ENCODE measurements at regions not wholly inside any gene's neighbourhood (a gene's known extent, or its start where the extent isn't known, plus 50 kb on each side); places are given as distances from the start of the nearest gene placed in this dataset.
"Not testable (repeated sequence)": the region's sequence is repeated elsewhere in the genome, so short reads cannot be mapped to it uniquely, and the experiment has no call there.

DNA sequence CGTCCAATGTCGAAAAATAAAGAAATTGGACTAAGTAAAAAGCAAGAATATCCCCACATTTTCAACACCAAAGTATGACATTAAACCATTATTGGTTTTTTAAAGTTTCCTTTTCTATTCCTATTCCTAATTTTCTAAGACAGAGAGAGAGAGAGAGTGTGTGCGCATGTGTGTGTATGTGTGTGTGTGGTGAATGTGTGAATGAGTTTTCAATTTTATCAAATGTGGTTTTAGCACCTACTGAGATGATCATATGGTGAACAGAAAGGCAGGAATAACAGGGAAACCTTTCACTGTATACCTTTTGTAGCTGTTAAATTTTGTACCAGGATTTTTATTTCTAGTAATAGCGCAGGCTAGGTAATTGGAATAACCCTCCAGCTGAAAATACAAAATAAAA is 80.4 kb upstream of the RAP1B start:
- DNase-seq (ENCODE audit: extremely low read depth in 1 of 11, low read depth in 9 of 11, low spot score in 4 of 11): no peak

DNA sequence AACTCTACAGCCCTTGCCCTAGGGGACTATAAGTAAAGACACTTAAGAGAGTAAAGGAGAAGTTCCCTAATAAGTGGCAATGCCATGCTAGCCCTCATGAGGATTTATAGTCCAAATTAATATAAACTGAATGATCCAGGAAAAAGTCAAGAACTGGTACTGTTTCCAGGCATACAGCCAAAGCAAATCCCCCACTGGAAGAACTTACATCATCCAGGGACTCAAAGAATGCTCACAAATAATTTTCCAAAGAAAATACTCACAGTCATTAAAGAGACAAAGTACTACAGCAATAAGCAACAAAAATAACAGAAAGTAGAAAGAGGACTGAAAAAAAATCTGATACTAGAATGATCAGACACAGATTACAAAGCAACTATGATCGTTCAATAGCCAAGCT is 79.7 kb upstream of the RAP1B start:
- no peak for DNase-seq (ENCODE audit: extremely low read depth in 1 of 11, low read depth in 9 of 11, low spot score in 4 of 11)

DNA sequence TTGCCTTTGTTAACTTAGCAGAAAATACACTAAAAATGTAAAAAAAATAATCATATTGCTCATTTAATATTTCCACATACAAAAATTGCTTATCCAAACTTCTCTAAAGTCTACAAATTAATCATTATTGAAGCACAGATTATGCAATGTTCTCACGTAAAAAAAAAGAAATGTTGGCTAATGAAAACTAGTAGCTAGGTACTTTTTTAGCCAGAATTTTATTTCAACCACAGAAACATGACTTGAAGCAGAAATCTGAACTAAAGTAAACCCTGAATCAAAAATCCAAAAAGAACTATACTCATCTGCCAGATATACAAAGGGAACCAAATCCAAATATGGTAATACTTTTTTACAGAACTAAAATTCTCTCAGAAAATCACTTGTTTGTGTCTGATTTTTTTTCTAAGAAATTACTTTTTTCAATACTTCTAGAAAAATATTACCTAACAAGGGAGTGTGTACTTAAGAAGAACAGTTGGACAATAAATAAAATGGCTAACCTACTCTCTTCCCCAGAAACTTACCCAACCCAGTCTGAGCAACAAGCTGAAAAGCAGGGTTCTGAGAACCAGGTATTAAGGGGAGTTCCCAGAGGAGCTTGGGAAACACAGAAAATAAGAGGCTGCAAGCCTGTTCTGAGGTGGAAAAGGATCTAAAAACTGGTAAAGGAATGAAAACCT is 78.4 kb upstream of the RAP1B start:
- no peak for DNase-seq (ENCODE audit: extremely low read depth in 1 of 11, low read depth in 9 of 11, low spot score in 4 of 11)

DNA sequence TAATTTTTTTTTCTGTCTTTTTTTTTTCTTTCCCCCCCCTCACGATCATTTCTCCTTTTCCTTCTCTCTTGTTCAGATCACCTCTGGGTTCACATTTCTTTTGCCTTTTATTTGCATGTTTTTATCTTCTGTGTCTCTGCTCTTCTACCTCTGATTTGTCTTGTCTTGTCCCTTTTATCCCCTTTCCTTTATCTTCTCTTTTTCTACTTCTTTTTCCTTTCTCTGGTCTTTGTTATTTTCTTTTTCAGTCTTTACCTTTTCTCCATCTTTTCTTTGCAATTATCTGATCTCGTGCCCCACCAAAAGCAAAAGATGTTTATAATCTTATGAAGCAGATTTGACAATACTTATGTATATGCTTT is 77.8 kb upstream of the RAP1B start:
- no peak for DNase-seq (ENCODE audit: extremely low read depth in 1 of 11, low read depth in 9 of 11, low spot score in 4 of 11)

DNA sequence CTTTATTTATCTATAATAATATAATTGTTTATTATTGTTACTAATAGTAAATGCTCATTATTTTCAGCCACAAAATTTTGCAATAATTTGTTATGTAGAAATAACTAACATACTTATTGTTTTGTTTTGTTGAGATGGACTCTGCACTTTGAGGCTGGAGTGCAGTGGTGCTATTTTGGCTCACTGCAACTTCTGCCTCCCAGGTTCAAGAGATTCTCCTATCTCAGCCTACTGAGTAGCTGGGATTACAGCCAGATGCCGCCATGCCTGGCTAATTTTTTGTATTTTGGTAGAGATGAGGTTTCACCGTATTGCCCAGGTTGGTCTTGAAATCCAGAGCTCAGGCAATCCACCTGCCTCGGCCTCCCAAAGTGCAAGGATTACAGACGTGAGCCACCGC is 76.6 kb upstream of the RAP1B start:
- DNase-seq (ENCODE audit: extremely low read depth in 1 of 11, low read depth in 9 of 11, low spot score in 4 of 11): no peak

DNA sequence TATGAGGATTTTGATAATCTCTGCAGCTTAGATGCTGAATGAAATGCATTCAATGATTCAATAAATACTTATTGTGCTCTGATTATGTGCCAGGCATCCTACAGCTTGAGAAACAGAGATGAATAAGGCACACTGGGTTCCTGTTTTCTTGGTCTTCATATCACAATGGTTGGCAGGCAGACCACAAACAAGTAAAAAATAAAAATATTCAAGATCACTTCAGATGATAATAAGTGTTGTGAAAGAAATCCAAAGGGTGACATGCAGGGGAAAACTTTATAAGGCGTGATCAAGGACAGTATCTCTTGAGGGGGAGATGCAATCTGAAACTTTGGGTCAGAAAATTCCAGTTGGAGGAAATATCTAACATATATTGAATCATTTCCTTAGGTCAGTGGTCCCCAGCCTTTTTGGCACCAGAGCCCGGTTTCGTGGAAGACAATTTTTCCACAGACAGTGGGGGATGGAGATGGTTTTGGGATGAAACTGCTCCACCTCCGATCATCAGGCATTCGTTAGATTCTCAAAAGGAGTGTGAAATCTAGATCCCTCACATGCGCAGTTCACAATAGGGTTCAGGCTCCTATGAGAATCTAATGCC is 73.7 kb upstream of the RAP1B start:
- DNase-seq (ENCODE audit: extremely low read depth in 1 of 11, low read depth in 9 of 11, low spot score in 4 of 11): no peak

DNA sequence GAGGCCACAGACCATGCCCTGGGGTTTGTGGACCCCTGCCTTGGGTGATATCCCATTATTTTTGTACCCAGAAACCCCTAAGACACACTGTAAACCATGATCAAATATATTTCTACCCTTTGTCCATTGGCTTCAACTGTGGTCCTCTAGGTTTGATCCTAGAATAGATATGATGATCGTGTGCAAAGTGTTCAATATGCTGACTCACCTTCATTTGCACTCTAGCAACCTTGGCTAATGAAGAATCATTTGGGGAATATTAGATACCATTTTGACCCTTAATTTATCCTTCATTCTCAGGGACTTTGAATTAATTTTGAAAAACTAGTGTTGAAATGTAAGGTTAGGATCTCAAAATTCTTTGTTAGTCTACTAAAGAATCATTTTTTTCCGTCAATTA is 73.1 kb upstream of the RAP1B start:
- DNase-seq (ENCODE audit: extremely low read depth in 1 of 11, low read depth in 9 of 11, low spot score in 4 of 11): no peak

DNA sequence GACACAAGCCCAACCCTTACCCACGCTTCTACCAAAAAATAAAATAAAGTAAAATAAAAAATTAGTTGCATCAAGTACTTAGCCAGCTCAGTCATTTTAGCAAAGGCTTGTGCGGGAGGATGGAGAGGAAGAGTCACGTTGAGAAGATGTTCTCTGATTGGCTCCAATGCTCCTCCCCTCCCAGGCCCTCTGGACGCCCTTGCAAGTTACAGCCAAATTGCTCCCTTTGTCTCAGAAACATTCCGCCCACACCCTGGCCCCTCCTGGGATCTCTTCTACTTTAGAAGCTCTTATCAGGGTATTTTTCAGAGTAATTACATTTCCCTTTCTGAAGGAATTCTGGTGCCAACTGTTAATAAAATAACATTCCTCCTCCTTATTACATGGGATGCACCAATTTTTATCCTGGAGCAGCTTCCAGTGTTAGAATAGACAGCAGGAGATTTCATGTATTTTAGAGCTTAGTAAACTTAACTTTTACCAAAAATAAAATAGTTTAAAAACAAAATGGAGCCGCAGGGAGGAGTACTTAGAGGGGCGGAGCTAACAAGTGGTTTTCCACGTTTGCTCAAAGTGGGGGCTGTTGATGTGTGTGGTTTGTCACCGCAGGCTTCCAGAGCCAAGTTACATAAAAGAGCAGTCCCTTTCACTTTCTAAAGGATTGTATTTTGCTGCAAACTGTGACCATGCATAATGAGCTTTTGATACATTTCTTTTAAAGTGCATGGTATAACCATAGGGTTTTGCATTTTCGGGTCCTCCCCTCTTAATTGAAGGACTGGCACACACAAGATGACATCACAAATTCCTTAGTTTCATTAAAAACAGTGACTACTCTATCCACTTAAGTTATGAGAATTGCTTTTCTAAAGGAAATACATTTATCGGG is 71.7 kb upstream of the RAP1B start:
- peak in 2 of 11 donors; percentile 8 to 13 for DNase-seq (ENCODE audit: extremely low read depth in 1 of 11, low read depth in 9 of 11, low spot score in 4 of 11)

DNA sequence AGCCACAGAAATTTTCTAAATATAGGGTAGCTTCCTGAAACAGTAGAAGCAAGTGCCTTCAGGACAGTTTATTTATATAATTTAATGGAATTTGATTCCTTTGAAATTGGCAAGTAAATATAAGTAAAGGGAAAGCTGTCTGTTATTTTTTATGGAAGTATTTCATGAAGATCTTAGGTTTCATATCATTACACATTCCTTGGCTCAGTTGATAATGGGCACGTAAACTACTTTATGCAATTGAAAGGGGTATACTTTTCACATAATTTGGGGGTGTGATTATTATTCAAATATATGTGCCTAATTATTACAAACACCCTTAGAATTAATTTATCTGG is 71.1 kb upstream of the RAP1B start:
- no peak for DNase-seq (ENCODE audit: extremely low read depth in 1 of 11, low read depth in 9 of 11, low spot score in 4 of 11)

DNA sequence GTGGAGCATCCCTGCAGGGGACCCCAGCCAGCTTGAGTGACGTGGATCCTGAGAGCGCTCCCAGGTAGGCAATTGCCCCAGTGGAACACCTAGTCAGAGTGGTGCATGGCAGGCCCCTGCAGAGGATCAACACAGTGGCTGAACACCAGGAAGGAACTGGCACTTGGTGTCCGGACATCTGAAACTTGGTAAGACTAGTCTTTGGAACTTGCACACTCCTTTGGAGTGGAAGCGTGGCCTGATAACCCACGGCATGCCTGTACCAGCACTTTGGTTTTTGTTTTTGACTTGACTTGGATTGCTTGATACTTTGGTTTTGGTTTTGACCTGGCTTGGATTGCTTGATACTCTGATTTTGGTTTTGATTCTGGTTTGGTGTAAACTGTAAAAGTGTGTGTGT is 69.9 kb upstream of the RAP1B start:
- DNase-seq (ENCODE audit: extremely low read depth in 1 of 11, low read depth in 9 of 11, low spot score in 4 of 11): not testable (repeated sequence)

DNA sequence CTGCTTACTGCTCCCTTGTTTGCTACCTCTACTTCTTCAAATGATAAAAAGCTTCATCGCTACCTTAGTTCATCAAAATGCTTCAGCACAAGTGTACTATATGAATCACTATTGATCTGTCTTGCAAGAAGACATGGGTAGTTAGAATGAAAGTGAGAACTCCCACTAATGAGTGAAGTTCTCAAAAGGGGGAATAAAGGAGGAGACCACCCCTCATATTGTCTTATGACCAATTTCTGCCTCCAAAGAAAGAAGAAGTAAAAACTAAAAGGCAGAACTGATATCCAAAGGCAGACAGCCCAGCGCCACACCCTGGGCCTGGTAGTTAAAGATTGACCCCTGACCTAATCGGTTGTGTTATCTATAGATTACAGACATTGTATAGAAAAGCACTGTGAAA is 63.4 kb upstream of the RAP1B start:
- DNase-seq (ENCODE audit: extremely low read depth in 1 of 11, low read depth in 9 of 11, low spot score in 4 of 11): not testable (repeated sequence)

DNA sequence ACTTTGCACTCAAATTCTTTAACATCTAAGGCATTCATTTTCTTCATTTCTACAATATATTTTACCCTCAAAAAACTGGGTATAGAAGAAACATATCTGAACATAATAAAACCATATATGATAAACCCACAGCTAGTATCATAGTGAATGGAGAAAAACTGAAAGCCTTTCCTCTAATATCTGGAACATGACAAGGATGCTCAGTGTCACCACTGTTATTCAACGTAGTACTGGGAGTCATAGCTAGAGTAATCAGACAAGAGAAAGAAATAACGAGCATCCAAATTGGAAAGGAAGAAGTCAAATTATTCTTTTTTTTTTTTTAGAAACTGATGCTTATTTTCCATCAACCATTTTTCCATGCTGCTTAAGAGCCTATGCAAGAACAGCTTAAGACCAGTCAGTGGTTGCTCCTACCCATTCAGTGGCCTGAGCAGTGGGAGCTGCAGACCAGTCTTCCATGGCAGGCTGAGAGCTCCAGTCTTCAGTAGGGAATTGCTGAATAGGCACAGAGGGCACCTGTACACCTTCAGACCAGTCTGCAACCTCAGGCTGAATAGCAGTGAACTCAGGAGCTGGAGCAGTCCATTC is 58.0 kb upstream of the RAP1B start:
- DNase-seq (ENCODE audit: extremely low read depth in 1 of 11, low read depth in 9 of 11, low spot score in 4 of 11): not testable (repeated sequence)

DNA sequence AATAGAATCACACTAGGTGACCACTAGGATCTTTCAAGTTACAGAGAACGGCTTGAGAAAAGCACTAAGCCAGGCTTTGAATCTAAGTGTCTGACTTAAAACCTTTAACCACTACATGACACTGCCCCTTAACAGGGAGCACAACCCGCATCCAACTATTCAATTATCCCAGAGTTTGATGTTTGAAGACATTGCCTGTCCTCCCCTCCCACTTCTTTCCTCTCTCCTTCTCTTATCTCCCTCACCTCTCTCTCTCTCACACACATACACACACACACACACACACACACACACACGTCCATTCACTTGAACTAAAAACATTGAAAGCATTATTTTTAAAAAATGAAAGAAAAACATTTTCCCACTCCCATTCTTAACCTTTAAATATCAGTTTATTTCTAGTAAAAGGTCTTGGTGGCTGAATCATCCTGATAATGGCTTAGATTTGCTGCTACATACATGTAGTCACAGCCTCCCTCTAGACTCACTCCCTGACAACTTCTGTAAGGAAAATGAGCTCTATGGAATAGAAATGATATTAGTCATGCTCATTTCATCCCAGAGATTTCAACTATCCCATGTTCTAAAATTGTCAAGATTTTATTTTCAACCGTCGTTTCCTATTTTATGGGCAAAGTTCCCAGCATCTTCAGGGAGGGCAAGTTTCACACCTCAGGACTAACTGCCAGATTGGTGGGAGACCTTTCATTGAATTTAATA is 53.5 kb upstream of the RAP1B start:
- DNase-seq (ENCODE audit: extremely low read depth in 1 of 11, low read depth in 9 of 11, low spot score in 4 of 11): no peak

DNA sequence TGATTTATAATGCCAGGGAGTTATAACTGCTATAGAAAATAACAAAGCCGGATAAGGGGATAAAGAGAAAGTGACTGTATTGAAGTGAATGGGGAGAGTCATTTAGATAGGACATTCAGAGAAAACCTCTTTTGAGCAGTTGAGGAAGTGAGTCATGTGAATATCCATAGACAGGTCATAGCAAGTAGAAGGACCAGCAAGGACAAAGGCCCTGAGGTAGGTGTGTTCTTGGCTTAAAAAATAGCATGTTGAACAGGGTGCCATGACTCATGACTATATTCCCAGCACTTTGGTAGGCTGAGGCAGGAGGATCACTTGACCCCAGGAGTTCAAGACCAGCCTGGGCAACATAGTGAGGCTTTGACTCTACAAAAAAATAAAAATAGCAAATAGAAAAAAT is 51.5 kb upstream of the RAP1B start:
- DNase-seq (ENCODE audit: extremely low read depth in 1 of 11, low read depth in 9 of 11, low spot score in 4 of 11): no peak

DNA sequence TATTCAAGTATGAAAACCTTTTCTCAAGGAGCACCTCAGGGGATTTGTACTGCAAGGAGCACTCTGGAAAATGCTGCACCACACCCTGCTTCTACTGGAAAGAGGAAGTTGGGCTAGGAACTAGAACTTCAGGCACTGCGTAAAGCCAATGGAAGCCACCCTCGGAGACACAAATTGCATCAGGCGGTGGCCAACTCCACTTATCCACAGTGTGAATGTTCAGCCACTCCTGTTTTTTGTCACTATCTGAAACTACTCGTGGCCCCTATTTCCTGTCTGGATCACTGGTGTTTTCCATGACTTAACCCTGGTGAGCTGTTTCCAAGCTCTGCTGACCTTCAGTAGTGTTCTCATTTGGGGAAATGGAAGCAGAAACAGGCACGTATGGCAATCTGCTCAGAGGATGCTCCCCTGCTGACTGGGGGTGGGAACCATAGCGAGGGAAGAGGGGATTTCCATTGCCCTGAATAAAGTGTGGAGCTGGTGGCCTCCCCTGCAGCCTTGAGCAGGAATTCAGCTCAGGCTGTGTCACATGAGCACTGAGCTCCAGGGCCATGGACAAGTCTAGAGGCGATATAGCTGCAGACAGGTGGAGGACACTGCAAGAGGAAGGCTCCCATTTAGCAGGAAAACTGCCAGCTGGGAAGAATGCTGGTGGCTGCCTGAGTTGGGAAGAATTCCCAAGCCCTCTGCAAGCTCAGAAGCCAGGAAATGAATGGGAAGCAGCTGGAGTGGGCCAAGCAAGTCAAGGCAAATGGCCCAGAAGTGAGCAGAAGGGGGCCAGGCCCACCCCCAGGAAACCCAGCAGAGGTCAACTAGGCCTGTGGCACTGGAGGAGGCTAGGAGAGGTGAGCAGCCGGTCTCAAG is 50.5 kb upstream of the RAP1B start:
- DNase-seq (ENCODE audit: extremely low read depth in 1 of 11, low read depth in 9 of 11, low spot score in 4 of 11): no peak

DNA sequence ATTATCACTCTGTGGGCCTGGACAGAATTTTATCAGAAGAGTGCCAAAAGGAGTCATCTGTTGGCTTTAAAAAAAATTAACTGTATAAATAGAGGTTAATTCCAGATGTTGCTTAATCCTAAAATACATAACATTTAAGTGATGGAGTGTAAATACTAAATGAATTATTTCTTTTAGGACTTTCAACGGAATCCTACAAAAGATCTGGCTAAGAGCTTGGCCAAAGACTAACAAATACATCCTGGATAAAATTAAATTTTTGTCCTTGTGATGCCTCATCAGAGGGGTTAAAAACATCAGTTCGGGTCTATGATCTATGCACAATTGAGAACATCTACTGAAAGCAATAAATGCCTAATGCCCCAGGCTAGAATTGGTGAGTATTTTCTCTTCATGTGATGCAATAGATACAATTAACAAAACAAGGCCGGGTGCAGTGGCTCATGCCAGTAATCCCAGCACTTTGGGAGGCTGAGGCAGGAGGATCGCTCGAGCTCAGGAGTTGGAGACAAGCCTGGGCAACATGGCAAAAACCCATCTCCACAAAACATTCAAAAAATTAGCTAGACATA is 49.8 kb upstream of the RAP1B start:
- no peak for DNase-seq (ENCODE audit: extremely low read depth in 1 of 11, low read depth in 9 of 11, low spot score in 4 of 11)

Data from renal cortex interstitium (tissue), 11 donors.